HEK293 (cell line): ENCODE measurements at regions not wholly inside any gene's neighbourhood (a gene's known extent, or its start where the extent isn't known, plus 50 kb on each side); places are given as distances from the start of the nearest gene placed in this dataset.

Source experiments
- FEZF1 ChIP-seq: fragments of 450-650 bp; formaldehyde crosslinking; IDR thresholded peaks from 2 replicates; pipeline ENCODE4 v1.5.1; 2016; ENCODE audit warnings: missing biosample characterization, missing genetic modification characterization
- ZBTB8A ChIP-seq: fragments of 450-650 bp; formaldehyde crosslinking; IDR thresholded peaks from 2 replicates; pipeline ENCODE4 v1.5.1; 2016; ENCODE audit warnings: missing biosample characterization, missing genetic modification characterization
- ZFP3 ChIP-seq: fragments of 450-650 bp; formaldehyde crosslinking; IDR thresholded peaks from 2 replicates; pipeline ENCODE4 v1.5.1; 2016; ENCODE audit warnings: low read depth, missing biosample characterization, missing genetic modification characterization
- ZNF2 ChIP-seq: fragments of 450-650 bp; formaldehyde crosslinking; IDR thresholded peaks from 2 replicates; pipeline ENCODE4 v1.5.1; 2016; ENCODE audit warnings: missing biosample characterization, missing genetic modification characterization
- ZNF391 ChIP-seq: fragments of 450-650 bp; formaldehyde crosslinking; IDR thresholded peaks from 2 replicates; pipeline ENCODE4 v1.5.1; 2016; ENCODE audit warnings: low read depth, missing biosample characterization, missing genetic modification characterization, borderline replicate concordance
- TF ChIP-seq, protein P1 (sequence below): fragments of 450-650 bp; formaldehyde crosslinking; IDR thresholded peaks from 2 replicates; pipeline ENCODE4 v1.5.1; 2017; ENCODE audit warnings: missing biosample characterization, mild to moderate bottlenecking, missing genetic modification characterization, moderate library complexity
- TF ChIP-seq, protein P2 (sequence below): fragments of 450-650 bp; formaldehyde crosslinking; IDR thresholded peaks from 2 replicates; pipeline ENCODE4 v1.5.1; 2016; ENCODE audit warnings: missing biosample characterization, missing genetic modification characterization

DNA sequence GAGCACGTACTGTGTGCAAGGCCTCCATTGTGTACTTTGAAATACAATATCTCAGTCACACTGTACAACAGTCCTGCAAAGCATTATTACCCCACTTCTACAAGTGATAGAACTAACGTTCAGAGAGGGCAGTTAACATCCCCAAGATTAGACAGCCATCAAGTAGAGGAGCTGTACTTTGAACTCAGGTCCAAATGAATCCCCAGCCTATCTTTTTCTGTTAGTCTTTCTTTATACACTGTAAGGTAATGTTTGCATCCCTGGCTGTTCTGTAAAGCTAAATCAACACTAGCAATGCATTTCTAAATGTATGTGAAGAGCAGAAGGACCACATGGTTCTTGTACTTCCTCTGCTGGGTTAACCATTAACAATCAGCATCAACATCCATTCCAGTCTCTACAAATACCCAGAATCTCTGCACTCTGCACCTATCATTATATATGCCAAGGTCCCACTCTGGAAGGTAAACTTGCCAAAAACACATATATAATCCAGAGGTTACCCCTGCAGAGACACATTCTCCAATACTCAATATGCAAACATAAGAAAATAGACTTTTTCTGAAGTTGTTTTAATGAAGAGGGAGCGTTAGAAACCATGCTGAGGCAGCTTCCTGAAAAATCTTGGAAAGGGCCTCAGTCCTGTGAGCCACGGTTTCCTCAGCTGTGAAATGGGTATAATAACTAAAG lies 182.3 kb downstream of the MZT1 start:
- TF ChIP-seq, protein P1, sequence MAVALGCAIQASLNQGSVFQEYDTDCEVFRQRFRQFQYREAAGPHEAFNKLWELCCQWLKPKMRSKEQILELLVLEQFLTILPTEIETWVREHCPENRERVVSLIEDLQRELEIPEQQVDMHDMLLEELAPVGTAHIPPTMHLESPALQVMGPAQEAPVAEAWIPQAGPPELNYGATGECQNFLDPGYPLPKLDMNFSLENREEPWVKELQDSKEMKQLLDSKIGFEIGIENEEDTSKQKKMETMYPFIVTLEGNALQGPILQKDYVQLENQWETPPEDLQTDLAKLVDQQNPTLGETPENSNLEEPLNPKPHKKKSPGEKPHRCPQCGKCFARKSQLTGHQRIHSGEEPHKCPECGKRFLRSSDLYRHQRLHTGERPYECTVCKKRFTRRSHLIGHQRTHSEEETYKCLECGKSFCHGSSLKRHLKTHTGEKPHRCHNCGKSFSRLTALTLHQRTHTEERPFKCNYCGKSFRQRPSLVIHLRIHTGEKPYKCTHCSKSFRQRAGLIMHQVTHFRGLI = no peak
- TF ChIP-seq, protein P2, sequence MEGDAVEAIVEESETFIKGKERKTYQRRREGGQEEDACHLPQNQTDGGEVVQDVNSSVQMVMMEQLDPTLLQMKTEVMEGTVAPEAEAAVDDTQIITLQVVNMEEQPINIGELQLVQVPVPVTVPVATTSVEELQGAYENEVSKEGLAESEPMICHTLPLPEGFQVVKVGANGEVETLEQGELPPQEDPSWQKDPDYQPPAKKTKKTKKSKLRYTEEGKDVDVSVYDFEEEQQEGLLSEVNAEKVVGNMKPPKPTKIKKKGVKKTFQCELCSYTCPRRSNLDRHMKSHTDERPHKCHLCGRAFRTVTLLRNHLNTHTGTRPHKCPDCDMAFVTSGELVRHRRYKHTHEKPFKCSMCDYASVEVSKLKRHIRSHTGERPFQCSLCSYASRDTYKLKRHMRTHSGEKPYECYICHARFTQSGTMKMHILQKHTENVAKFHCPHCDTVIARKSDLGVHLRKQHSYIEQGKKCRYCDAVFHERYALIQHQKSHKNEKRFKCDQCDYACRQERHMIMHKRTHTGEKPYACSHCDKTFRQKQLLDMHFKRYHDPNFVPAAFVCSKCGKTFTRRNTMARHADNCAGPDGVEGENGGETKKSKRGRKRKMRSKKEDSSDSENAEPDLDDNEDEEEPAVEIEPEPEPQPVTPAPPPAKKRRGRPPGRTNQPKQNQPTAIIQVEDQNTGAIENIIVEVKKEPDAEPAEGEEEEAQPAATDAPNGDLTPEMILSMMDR (tag by site-specific recombination) = no peak
- no peak for TF ChIP-seq ZFP3 (tag by site-specific recombination)
- no peak for TF ChIP-seq FEZF1 (tag by site-specific recombination)
- TF ChIP-seq ZNF391 (tag by site-specific recombination) = no peak
- TF ChIP-seq ZNF2 (tag by site-specific recombination) = no peak
- no peak for TF ChIP-seq ZBTB8A (tag by site-specific recombination)
